H1 (cell line): ENCODE measurements at regions not wholly inside any gene's neighbourhood (a gene's known extent, or its start where the extent isn't known, plus 50 kb on each side); places are given as distances from the start of the nearest gene placed in this dataset.

Experiments
- SIX5 ChIP-seq: IDR thresholded peaks from 2 replicates; pipeline ENCODE4 v1.6.1; 2011; ENCODE audit warnings: mild to moderate bottlenecking, low read depth, low read length
- SP2 ChIP-seq: IDR thresholded peaks from 2 replicates; pipeline ENCODE4 v1.6.1; 2012; ENCODE audit warnings: mild to moderate bottlenecking, low read length, inconsistent platforms
- TAF1 ChIP-seq: IDR thresholded peaks from 2 replicates; pipeline ENCODE4 v1.6.1; 2011; ENCODE audit warnings: mild to moderate bottlenecking, low read depth, low read length

DNA sequence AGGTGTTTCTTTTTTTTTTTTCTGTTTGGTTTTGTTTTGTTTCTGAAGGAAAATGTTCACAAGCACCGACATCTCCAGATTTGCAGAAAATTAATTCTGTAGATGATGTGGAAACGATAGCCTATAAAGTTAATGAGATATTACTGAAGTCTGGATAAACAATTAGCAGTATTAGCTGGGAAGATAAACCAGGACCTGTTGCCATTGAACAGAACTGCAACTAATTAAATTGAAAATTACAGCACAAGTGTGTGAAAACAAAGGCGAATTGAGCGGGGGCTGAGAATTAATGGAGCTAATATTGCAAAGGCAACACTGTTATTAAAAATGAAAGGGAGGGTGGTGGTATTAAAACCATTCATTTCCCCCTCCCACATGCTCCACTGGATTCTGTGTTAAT lies 107.5 kb upstream of the AJAP1 start (continued):
- no peak for TF ChIP-seq SIX5
- TF ChIP-seq SP2: no peak
- no peak for TF ChIP-seq TAF1
